GM12875 (cell line): ENCODE measurements at regions not wholly inside any gene's neighbourhood (a gene's known extent, or its start where the extent isn't known, plus 50 kb on each side); places are given as distances from the start of the nearest gene placed in this dataset.
"Not testable (repeated sequence)": the region's sequence is repeated elsewhere in the genome, so short reads cannot be mapped to it uniquely, and the experiment has no call there.

Experiments
- H3K4me3 ChIP-seq: one replicate; pipeline ENCODE4 v1.5.1; 2011; ENCODE audit warnings: low read depth, low read length, control low read depth
- TF ChIP-seq, protein P1 (sequence below): IDR thresholded peaks from 2 replicates; pipeline ENCODE4 v1.5.1; 2011; ENCODE audit warnings: low read depth, mild to moderate bottlenecking, control low read depth, inconsistent platforms, low read length, moderate library complexity, borderline replicate concordance; ENCODE audit not compliant: insufficient read depth

DNA sequence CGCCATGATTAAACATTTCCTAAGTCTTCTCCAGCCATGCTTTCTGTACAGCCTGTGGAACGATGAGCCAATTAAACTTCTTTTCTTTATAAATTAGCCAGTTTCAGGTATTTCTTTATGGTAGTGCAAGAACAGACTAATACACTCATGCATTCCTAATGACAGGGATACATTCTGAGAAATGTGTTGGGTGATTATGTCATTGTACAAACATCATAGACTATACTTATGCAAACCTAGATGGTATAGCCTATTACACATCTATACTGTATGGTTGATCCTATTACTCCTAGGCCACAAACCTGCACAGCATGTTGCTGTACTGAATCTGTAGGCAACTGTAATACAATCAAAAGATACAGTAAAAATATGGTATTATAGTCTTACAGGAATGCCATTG, 83.1 kb downstream of the ATOH1 start:
- TF ChIP-seq, protein P1, sequence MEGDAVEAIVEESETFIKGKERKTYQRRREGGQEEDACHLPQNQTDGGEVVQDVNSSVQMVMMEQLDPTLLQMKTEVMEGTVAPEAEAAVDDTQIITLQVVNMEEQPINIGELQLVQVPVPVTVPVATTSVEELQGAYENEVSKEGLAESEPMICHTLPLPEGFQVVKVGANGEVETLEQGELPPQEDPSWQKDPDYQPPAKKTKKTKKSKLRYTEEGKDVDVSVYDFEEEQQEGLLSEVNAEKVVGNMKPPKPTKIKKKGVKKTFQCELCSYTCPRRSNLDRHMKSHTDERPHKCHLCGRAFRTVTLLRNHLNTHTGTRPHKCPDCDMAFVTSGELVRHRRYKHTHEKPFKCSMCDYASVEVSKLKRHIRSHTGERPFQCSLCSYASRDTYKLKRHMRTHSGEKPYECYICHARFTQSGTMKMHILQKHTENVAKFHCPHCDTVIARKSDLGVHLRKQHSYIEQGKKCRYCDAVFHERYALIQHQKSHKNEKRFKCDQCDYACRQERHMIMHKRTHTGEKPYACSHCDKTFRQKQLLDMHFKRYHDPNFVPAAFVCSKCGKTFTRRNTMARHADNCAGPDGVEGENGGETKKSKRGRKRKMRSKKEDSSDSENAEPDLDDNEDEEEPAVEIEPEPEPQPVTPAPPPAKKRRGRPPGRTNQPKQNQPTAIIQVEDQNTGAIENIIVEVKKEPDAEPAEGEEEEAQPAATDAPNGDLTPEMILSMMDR, result no peak
- H3K4me3 ChIP-seq, result no peak overlapping the region

DNA sequence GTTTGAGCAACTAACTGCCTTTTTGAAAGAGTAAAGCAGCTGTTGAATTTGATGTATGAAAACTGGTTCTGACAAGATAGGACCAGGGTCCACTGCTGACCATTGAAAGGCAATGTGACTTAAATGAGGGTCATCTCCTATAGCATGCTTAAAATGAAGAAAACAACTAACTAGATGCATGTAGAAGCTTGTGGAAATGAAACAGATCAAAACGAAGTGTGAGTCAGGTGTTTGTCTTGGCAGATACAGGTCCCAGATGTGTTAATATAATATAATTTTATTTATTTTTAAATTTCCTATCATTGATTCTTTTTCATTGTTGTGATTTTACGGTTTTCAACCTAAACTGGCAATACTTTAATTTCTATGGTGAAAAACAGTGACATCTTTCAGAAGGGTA, 83.6 kb downstream of the ATOH1 start:
- TF ChIP-seq, protein P1, result no peak

DNA sequence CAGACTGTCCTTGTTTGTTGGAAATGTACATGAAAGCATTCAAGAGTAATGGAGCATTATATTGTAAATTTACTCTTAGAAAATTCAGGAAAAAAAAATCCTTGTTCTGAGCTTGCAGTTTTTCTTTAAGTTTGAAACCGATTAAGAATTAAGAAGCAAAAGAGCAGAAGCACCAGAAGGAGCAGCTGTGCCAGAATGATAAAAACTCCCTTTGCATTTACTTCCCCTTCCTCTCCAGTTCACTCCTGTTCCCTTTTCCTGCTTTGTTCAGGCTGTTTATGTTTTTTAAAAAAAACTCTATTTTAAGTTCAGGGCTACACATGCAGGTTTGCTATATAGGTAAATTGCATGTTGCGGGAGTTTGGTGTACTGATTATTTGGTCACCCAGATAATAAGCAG, 90.3 kb downstream of the ATOH1 start:
- no peak overlapping the region for H3K4me3 ChIP-seq
- TF ChIP-seq, protein P1, result no peak

More for the DNA sequence above, 83.6 kb downstream of the ATOH1 start:
- H3K4me3 ChIP-seq, result no peak overlapping the region

DNA sequence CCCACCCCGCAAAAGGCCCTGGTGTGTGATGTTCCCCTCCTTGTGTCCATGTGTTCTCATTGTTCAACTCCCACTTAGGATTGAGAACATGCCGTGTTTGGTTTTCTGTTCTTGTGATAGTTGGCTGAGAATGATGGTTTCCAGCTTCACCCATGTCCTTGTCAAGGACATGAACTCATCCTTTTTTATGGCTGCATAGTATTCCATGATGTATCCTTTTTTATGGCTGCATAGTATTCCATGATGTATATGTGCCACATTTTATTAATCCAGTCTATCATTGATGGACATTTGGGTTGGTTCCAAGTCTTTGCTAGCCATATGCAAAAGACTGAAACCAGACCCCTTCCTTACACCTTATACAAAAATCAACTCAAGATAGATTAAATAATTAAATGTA, 95.0 kb downstream of the ATOH1 start:
- not testable (repeated sequence) for H3K4me3 ChIP-seq

DNA sequence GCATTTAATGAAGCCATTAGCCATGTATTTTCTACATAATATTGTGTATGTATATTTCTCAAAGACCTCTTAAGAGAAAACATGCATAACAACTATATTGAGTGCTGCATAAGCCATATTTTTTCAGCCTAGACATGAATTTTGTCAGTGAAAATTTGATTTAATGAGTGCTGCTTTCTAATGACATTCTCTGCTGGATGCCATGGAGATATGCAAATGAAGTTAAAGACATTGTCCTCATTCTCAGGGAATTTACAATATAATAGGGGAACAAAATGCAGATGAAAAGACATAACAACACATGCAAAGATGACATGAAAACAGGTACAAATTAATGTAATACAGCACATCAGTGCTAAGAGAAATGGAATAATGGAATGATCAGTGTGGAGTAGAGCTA, 118.7 kb downstream of the ATOH1 start:
- TF ChIP-seq, protein P1, result no peak
- no peak overlapping the region for H3K4me3 ChIP-seq

GRCh38 chr4:93950239-93950638, 121.7 kb downstream of the ATOH1 start:
- not testable (repeated sequence) for H3K4me3 ChIP-seq

DNA sequence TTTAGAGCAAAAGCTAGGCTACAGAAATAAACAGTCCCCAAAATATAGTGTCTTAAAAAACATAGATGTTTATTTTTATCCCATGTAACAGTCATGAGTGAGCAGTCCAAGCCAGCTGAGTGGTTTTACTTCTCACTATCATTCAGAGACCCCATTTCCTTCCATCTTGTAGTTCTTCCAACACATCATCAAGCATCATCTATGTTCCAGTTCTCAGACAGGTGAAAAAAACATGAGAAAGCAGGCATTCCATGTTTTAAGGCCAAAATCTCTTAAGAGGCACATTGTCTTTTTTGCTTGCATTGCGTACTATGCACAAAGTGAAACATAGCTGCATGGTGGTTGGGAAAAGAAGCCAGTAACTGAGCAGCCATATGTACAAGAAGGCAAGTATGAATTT, 128.6 kb downstream of the ATOH1 start:
- H3K4me3 ChIP-seq, result no peak overlapping the region
- TF ChIP-seq, protein P1, result no peak

DNA sequence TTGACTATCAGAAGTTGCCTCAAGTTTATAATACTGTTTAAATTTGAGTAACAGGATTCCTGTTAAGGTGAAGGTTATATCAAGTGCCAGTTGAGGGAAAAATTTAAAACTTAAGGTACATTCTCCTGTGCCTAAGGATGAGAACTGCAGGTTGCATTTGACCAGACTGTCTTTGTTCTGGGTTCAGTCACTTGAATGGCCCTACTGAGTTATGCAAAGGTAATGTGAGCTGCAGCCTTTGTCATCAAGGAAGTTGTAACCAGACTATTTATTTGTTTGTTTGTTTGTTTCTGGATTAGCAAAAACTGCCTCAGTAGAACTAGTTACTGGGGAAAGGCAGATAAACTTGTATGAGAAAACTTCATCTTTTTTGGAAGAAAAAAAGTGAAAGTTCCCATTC, 131.9 kb downstream of the ATOH1 start:
- no peak overlapping the region for H3K4me3 ChIP-seq
- TF ChIP-seq, protein P1, result no peak
